GM18519 (cell line): ENCODE measurements at regions not wholly inside any gene's neighbourhood (a gene's known extent, or its start where the extent isn't known, plus 50 kb on each side); places are given as distances from the start of the nearest gene placed in this dataset.
"Not testable (repeated sequence)": the region's sequence is repeated elsewhere in the genome, so short reads cannot be mapped to it uniquely, and the experiment has no call there.

Source experiments
- ATAC-seq: cut with Tn5 transposase; IDR thresholded peaks from one replicate; pipeline ENCODE4 v1.9.1; 2021; ENCODE audit warnings: mild to moderate bottlenecking, moderate library complexity; ENCODE audit not compliant: unreplicated experiment, low FRiP score

DNA sequence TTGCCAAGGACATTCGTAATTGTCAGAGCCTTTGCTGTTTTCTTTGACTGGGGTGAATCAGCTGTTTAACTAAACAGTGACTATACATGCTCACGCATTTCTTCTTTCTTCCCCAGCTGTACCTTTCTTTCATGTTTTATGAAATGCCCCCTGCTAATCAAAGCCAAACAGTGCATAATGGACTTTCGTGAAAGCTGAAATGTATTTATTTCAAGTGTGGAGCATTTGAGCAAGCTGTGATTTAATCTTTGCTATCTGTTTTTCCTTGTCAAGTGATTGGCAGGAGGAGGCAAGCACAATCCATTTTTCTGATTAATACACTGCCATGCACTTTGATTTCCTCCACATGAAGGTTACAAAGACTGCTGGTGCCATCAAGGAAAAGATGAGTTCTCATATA lies 831.7 kb upstream of the SPRY2 start:
- no peak for ATAC-seq

DNA sequence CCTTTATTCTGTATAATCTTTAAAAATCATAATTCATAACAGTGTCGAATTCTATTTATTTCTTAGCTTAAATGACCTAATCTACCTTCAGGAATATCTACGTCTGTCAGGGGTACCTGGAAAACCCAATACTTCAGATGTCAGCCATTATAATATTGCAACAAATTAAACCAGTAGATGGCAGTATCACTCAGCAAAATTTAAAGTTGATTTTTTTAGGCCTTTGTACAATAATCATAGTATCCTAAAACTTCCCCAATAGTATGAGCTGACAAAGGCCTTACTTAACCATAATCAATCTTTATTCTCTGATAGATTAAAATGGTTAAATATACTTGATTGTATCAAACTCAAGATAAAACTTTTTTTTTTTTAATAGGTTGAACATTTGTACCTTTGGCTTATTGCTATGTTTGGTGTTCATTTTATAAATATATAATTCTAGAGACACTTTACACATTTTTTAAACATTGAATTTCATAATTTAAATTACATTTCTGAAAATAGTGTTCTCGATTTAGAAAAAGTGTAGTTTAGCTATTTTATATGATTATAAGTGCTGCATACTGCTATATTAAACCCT lies 830.2 kb upstream of the SPRY2 start:
- ATAC-seq, result peak; percentile 65

DNA sequence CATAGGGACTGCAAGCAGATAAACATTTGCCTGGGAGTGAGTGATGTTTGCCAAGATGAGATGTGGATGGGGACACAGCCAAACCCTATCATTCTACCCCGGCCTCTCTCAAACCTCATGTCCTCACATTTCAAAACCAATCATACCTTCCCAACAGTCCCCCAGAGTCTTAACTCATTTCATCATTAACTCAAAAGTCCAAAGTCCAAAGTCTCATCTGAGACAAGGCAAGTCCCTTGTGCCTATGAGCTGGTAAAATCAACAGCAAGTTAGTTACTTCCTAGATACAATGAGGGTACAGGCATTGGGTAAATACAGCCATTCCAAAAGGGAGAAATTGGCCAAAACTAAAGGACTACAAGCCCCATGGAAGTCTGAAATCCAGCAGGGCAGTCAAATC lies 822.9 kb upstream of the SPRY2 start:
- ATAC-seq, result not testable (repeated sequence)

DNA sequence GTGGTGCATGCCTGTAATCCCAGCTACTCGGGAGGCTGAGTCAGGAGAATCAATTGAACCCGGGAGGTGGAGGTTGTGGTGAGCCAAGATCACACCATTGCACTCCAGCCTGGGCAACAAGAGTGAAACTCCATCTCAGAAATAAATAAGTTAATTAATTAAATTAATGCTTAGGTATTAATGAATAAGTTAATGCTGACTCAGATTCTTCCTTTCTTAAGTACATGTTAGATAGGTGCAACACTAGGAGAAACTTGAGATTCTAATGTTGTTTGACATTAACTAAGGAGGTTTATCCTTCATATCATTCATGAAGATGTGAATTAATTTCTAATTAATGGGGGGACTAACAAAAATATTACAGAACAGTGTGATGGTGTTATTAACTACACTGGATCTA lies 812.6 kb upstream of the SPRY2 start:
- ATAC-seq, result no peak

DNA sequence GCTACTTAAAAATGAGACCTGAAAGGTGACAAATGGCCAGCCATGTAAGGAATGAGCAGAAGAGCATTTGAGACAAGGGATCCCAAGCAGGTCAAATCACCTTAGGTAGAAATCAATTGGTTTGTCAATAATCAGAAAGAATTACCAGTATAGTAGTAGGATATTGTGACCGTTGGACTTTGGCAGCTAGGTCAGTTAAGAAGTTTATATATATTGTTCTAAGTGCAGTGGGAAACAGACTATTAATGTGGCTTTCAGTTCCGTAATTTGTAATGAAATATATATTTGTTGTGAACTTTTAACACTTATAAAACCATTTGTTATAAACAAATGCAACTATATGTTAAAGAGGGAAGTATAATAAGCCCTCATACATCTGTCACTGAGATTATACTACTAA lies 807.9 kb upstream of the SPRY2 start:
- ATAC-seq, result no peak

DNA sequence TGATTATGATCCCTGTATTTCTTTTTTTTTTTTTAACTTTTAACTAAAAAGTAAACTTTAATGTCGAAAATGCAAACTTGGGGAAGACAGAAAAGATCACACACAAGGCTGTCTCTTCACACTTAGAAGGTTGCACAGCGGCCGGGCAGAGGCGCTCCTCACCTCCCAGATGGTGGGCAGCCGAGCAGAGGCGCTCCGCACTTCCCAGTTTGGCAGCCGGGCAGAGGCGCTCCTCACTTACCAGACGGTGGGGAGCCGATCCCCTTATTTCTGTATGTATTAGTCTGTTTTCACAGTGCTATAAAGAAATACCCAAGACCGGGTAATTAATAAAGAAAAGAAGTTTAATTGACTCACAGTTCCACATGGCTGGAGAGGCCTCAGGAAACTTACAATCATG lies 805.6 kb upstream of the SPRY2 start:
- ATAC-seq, result not testable (repeated sequence)

DNA sequence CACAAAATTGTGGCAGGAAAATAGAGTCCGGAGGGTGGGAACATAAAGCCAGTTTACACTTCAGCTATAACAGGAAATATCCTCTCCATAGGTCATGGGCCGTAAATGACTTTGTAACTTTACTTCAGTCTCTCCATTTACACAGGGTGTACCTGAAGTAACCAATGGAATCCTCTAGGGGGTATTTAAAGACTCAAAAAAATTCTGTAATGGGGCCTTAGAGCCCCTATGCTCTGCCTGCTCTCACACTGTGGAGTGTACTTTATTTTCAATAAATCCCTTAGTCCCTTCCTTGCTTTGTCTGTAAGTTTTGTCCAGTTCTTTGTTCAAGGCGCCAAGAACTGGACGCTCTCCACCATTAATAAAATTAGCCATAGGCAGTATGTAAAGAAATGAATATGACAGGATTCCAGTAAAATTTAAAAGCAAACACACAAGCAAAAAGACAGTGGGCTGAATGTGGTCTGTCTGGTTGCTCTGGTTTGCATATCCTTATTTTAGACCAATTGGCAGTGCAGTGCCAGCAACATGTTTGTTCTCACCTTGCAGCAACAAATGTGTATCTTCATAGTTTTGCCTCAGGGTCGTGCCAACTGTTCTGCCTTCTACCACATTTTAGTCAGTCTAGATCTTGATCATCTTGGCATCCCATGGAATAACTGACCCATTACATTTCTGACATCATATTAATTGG lies 801.5 kb upstream of the SPRY2 start:
- no peak for ATAC-seq

DNA sequence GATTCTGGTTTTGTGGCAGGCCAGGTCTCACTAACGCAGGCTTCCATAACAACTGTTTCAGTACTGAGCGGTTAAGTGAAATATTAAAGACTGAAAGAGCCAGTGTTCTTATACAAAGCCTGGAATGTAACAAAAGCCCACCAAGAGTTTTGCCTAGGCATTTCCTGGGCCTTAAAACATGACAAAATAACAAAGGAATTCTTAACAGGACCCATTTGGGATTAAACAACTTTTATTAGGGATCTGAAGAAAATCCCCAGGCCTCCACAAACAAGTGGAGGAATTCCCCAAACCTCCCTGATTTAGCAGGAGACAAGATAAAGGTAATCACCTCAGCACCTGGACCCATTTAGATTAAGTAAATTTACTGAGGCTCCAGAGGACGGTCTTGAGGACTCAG lies 799.7 kb upstream of the SPRY2 start:
- no peak for ATAC-seq

DNA sequence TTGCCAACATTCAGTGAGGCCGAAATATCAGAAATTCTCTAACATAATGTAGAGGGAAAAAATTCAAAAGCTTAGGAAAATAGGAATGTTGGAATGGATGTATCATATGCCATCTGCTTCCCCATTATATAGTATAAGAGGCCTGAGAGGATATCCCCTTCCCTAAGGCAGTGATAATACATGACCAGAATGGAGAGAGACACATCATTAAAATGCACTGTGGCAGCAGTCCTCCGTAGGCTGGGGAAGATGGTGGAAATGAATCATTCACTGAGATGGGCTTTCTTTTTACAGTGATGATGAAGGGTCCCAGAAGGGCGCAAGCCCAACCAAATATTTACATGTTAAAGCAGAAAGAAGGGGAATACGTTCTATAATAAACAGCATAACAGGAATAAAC lies 799.1 kb upstream of the SPRY2 start:
- no peak for ATAC-seq

DNA sequence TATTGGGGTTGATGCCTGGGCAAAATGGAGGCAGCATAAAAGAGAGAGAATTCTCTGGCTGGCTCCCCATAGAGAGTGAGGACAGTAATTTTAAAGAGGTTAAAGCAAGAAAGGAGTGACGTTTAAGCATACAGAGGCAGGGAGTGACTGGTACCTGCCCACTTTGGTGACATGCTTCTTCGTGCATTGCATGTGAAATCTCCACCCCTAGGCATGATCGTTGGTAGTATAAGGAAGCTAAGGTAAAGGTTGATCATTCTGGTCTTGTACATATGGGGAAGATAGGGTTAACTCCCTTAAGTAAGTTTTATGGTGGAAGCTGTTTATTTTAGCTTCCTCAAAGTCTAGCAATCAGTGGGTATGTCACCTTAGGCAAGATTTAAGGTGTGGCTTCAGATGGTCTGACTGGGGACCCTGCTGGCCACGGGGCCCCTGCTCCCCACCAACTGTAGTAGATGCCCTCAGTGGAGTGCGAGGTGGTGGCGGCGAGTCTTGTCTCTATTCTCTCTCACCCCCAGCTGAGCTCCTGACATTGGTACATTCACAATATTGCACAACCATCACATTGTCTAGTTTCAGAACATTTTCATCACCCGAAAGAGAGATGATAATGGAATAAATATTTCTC lies 797.5 kb upstream of the SPRY2 start:
- no peak for ATAC-seq

DNA sequence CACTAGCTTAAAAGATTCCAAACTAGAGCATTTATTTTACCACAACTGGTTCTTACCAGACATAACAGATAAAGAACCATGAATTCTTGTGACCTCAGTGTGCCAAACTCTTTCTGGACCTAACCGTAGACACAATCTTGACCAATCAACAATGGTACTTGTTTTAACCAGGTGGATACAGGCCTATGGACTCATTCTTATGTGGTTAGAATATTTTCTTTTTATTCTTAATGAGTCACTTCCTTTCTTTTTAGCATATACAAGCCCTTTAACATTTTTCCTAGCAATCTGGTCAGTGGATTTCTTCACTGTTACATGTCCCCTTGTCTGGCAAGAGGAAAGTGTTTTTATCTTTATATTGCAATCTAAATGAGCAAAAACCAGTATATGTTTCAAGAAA lies 792.1 kb upstream of the SPRY2 start:
- ATAC-seq, result no peak

DNA sequence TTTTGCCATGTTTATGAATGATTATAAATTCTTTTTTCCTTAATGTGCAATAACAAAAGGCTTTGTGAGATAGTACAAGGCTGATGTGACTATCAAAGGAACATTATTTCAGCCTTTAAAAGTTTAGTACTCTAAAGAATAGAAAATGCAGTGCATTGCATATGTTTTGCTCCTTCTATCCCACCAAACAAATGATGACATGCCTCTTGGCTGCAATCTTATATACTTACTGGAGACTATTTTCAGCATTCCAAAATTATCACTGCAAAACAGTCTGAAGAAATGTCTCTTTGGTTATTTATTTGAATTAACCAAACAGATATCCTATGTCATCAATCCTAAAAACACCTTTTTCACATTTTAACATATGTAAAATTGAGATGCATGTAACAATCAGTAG lies 776.5 kb upstream of the SPRY2 start:
- ATAC-seq, result no peak

DNA sequence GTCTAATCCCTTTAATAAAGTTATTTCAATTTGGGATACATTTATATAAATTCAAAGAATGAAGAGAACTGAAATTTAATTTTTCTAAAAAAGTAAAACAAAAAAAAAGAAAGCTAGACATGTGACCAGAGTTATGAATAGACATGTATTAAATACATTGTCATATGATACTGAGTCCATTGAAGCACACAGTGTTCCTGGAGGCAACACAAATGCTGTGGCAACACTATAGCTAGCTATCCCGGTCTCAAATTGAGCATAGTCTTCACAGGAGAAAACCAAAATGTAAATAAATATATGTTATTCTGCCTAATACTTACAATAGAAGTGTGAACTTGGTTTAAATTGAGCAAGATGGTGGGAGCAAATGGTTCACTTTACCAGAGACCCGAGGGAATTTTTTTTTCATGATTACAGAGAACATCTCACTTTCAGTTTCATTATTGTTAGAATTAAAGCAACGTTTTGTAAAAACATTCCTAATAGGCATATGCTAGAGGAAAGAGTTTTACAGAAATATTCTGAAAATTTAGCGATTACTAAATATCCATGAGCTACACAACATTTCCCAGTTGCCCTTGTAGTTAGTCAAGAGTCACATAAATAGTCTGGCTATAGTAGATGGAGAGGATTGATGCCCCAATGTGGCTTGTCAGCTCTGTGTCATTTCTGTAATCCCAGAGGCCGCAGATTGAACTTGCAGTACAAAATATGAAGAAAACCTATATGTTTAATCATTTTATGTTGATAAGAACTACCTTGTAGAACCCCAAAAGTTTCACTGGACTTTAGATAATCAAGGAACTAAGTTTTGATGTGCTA lies 775.7 kb upstream of the SPRY2 start:
- no peak for ATAC-seq

DNA sequence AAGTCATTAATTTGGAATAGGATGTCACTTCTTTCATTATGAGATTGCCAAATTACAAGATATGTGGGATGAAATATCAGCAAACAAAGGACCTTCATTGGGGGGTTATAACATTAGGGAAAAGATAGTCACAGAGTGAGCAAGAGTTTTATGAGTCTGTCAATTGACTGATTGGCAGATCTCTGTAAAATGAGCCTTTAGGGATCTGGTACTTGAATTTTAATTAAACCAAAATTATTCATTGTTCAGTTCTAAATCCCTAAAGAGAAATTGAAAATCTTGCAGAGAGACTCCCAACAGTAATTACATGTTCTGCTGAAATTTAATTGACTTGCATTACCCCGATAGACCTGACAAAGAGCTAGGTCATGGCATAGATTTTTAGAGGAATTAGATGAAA lies 768.1 kb upstream of the SPRY2 start:
- no peak for ATAC-seq

DNA sequence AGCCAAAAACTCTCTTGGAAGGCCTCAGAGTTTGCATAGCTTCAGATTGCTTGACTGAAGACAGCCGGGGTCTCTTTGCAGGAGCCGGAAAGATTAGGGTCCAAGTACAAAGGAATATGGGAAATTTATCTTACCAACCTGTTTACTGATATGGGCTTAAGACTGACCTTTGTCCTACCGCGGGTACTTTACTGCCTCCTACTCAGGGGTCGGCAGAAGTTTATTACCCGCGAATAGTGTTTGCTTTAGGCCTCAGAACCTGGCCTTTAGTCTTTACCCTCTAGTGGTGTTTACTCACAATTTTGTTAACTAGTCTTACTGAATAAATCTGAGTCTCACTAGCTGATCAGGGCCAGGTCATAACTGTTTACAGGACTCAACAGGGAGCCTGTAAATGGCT lies 765.4 kb upstream of the SPRY2 start:
- no peak for ATAC-seq

DNA sequence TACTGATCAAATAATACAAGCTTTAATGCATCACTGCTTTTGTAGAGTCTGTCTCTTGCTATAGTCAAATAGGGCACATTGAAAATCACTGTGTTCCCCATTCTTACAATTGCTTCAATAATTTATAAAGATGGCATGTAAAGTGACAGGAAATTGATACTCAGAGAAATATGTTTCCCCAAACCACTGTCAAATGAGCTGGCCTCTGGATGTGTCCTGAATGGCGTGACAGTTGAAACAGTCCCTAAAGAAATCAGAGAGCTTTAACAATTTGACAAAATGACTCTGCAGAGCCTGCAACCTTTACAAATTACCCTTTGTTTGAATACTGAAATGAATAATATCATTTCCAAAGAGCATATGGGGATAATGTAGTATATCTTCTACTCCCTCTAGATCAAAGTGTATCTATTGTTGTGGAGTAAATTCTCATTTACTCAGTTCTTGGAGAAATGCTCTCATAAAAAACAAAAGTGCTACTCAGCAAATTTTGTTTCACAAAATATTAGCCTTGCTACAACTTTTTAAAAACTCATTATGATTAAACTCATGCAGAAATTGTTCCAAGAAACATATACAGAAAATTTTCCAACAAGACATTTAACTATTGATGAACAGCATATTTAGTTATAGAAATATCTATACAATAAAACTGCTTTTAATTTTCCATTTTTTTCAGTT lies 763.2 kb upstream of the SPRY2 start:
- no peak for ATAC-seq

DNA sequence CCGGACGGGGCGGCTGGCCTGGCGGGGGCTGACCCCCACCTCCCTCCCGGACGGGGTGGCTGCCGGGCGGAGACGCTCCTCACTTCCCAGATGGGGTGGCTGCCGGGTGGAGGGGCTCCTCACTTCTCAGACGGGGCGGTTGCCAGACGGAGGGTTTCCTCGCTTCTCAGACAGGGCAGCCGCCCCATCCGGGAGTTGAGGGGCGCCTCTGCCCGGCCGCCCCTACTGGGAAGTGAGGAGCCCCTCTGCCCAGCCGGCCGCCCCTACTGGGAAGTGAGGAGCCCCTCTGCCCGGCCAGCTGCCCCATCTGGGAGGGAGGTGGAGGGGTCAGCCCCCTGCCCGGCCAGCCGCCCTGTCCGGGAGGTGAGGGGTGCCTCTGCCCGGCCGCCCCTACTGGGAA lies 761.1 kb upstream of the SPRY2 start:
- not testable (repeated sequence) for ATAC-seq

DNA sequence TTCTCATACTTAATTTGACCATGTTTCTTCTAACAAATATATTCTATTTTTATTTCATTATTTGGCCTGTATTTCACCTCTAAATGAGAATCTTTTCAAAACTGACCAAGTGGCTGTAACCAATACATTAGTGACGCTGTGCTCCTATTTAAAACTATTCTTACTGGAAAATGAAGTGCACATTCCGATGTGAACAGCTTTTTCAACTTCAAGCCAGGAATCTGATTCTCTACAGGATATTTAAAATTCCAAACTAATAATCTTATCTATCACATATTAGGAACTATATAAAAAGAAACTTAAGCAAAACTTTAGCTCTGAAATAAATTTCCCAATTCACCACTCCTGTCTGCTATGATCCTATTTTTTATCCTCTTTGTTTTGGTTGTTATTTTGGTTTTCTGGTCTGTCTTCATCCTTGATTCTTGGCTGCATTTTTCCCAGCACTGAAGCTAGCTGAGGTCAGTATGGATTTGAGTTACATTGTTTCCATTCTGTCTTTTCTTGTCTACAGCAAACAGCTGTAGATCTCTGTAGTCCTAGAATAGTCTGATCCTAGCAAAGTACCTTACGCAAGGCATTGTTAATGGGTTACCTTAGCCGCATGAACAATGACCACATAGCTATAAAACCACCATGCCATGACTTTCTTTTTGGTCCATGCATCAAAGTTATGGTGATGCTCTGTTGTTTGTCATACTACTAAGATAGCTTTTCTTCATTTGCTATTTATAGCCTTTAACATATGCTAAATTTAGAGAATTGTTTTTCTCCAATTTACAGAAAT lies 748.6 kb upstream of the SPRY2 start:
- no peak for ATAC-seq

DNA sequence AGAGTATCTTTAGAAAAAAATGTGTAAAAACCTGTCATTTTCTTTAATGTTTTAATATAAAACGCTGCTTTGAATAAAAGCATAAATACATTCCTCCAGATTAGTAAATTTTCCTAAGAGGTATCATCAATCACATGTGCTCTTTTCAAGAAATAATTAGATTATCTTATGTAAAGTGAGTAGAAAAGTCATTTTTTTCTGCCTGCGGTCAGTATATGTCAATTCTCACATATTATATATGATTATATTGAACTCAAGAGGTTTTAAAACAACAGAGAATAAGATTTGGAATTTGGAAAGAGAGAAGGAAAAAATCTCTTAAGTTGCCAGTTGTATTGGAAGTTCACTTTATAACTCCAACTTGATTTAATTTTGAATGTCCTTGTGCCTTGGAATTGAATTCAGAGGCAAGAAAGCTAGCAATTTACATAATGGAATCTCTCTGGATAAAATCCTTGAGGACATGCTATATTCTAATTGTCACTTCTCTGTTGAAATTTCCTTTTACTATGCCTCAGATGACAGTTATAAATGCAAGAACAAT lies 740.1 kb upstream of the SPRY2 start:
- ATAC-seq, result no peak

DNA sequence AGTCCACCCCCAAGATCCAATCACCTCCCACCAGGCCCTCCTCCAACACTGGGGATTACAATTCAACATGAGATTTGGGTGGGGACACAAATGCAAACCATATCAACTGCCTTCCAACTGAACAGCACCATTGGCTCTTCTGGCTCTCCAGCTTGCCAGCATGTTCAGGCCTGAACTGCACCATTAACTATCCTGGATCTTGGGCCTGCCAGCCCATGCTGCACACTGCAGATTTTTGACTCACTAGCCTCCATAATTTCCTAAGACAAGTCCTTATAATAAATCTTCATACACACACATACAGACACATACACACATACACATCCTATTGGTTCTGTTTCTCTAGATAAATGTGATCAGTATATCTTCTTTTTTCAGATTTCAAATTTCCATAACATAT lies 737.1 kb upstream of the SPRY2 start:
- no peak for ATAC-seq
